SW480 (cell line): ENCODE measurements at regions not wholly inside any gene's neighbourhood (a gene's known extent, or its start where the extent isn't known, plus 50 kb on each side); places are given as distances from the start of the nearest gene placed in this dataset.
A peak's percentile ranks its signal among the peaks of the same experiment; 100 is the strongest.

Source experiments
- DNase-seq: peaks from one replicate; pipeline ENCODE4 v3.0.0-alpha.2; 2016; ENCODE audit warnings: low spot score

DNA sequence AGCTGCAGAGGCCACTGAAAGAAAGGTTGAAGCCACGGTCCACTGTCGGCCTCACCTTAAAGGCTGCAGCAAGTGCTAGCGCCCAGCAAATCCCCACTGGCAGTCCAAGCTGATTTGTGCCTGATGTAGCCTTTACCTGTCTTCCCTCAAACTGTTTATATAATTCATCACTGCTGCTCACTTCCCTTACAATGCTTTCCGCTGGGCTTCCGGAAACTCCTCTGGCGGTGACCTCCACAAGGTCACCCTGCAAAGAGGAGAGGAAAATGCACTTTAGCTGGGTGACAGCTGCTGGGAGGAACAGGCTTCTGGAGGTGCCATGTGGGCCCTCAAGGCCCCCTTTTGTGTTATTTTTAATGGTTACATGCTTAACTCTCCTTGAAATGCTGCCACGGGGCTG, 126.2 kb downstream of the CMPK2 start:
- DNase-seq, result no peak

DNA sequence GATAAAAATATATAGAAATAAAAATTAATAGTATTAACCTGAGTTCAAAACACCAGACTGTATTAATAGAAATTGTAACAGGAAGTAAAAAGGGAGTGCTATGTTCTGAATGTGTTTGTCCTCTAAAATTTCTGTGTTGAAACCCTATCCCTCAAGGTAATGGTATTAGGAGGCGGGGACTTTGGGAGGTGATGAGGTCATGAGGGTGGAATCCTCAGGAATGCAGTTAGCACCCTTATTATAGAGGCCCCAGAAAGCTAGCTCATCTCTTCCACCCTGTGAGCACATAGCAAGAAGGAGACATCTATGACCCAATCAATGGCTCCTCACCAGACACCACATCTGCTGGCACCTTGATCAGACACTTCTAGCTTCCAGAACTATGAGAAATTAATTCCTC, 124.5 kb downstream of the CMPK2 start:
- no peak for DNase-seq

GRCh38 chr2:6744038-6744437, 121.7 kb downstream of the CMPK2 start:
- no peak for DNase-seq

DNA sequence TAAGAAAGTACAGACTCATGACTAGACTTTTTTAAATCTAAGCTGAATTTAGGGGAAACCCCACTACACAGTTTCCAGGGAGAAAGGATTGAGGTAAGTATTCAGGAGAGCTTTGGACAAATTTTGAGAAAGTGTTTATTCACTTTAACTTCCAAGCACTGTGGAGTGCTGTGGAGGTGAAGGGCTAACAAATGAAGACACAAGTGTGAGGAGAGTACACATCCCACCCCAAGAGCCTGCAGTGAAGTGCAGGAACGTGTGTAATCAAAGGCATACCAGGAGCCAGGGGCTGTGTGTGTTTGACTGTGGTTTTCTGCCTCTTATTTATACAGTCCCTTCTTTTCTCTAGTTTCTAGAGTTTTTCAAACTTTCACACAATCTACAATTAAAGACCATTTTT, 118.3 kb downstream of the CMPK2 start:
- no peak for DNase-seq

- no peak for DNase-seq
These were observed 117.2 kb downstream of the CMPK2 start for GRCh38 chr2:6748406-6749067.

- no peak for DNase-seq
These were observed 115.7 kb downstream of the CMPK2 start for GRCh38 chr2:6749962-6750361.

GRCh38 chr2:6750411-6751158, 115.1 kb downstream of the CMPK2 start:
- DNase-seq, result no peak

GRCh38 chr2:6754419-6754818, 111.3 kb downstream of the CMPK2 start:
- DNase-seq, result no peak

GRCh38 chr2:6755456-6755855, 110.3 kb downstream of the CMPK2 start:
- DNase-seq, result no peak

DNA sequence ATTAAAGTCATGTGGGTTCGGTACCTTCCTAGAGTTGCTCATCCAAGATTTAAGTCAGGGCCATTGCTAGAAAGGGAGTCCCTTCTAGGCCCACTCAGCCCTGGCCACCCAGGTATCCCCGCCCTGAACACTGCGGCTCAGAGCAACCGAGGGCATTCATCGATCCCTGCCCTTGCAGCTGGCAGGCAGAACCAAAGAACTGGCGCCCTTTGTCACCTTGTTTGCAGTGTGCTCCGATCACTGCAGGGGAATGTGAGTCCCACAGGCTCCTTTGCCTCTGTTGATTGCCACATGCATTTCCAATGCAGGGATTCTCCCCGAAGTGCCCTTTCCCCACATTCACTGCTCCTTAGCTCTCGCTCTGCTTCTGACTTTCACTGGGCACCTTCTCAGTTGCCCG, 108.5 kb downstream of the CMPK2 start:
- DNase-seq, result no peak

GRCh38 chr2:6759689-6760088, 106.0 kb downstream of the CMPK2 start:
- no peak for DNase-seq

DNA sequence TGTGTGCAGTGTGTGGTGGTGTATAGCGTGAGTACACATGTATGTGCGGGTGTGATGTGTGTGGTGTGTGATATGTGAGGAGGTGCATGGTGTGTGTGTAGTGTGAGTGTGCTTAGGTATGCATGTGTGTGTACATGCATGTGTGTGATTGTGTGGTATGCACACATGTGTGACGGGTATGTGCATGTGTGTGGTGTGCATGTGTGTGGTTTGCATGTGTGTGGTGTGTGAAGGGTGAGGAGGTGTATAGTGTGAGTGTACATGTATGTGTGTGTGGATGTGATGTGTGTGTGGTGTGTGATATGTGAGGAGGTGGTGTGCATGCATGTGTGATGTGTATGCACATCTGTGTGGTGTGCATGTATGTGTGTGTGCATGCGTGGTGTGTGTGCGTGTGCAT, 105.6 kb downstream of the CMPK2 start:
- no peak for DNase-seq

DNA sequence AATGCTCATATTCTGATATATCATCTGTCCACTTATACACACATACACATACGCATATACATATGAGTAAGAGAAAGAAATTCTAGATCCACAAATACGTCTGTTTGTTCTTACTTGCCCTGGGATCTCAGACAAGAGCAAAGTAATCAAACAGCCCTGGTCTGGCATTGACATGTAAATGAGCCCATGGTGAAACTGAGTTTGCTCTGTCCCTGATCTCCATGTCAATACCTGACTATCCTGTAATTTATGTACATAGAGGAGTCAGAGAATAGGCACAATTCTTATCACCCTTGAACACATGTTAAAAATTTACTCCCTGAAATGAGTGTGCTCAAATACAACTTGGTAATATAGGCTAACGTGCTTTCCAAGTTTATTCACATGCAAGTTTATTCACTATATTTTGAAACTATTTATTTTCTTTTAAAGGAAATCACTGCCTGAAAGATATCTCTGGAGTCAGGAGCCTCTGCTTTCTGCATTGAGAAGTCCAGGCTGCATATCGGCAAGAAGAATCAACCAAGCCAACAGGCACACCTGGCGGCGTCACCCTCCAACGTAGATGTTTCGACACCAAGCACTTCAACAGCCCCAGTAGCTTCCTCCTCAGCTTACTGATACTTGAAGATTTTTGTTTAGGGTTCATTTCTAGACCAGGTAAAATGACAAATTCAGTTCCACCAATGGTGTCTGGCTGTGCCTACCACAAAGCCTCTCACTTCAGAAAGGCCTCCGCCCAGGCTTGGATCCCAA, 100.6 kb downstream of the CMPK2 start:
- no peak for DNase-seq

DNA sequence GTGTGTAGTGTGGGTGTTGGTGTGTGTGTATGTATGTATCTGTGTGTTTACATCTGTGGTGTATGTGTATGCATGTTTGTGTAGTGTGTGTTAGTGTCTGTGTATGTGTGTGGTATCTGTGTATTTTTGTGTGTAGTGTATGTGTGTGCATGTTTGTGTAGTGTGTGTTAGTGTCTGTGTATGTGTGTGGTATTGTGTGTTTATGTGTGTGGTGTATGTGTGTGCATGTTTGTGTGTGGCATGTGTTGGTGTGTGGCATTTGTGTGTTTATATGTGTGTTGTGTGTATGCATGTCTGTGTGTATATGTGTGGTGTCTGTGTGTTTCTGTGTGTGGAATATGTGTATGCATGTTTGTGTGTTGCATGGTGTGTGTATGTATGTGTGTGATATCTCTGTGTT, 96.4 kb downstream of the CMPK2 start:
- DNase-seq, result no peak

DNA sequence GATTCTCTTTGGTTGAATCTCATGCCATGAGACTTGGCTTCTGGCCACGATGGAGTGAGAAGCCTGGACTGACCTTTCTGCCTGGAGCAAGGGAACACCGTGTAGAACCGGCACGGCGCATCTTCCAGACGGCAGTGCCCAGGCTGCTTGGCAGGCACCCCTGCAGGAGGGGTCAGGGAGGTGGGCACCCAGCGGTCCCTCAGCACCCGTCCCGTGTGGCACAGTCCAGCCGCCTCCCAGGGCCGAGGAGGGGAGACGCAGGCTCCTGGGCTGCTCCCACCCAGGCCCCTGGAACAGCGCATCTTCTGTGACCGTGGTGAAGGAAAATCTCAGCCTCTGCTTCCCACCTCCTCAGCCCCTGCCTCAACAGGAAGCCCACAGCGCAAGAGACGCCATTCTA, 95.7 kb downstream of the CMPK2 start:
- DNase-seq, result no peak

- DNase-seq, result peak; percentile 43
These were observed 93.8 kb downstream of the CMPK2 start for GRCh38 chr2:6771634-6772611.

DNA sequence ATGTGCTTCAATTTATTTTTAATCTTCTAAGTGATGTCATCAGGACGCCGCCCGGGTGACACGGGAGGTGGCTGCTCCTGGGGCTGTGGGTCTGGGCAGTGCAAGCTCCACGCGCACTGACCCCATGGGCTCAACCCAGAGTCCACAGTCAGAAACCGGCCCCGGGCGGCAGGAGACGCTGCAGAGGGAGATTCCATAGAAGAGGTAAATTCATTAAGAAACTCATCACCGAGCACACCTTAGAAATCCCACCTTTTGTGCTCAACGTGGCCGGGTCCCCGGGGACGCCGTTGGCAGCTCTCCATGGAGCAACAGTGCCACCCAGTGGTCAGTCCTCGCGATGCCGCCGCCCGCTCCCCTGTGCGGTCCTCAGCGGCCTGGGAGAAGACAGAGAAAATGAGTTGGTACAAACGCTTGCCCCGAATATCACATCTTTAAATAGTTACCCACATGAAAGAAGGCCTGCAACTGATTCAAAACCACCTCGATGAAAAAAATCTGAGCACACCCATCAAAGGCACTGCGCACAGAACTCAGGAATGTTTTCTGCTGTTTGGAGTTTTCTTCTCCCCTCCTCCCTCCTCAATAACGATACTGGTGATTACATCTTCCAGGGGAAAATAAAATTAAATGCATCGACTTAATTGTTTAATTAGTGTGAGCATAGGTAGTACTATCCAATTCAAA, 92.6 kb downstream of the CMPK2 start:
- peak; percentile 79 for DNase-seq

GRCh38 chr2:6773694-6774044, 92.0 kb downstream of the CMPK2 start:
- no peak for DNase-seq

GRCh38 chr2:6776125-6776524, 89.6 kb downstream of the CMPK2 start:
- DNase-seq, result no peak

GRCh38 chr2:6777626-6778025, 88.1 kb downstream of the CMPK2 start:
- no peak for DNase-seq

GRCh38 chr2:6780765-6781274, 84.9 kb downstream of the CMPK2 start:
- DNase-seq, result no peak
